ENCODE measurements at regions not wholly inside any gene's neighbourhood (a gene's known extent, or its start where the extent isn't known, plus 50 kb on each side); places are given as distances from the start of the nearest gene placed in this dataset.
"Not testable (repeated sequence)": the region's sequence is repeated elsewhere in the genome, so short reads cannot be mapped to it uniquely, and the experiment has no call there.

GRCh38 chr3:104257486-104257885 is 1109.2 kb upstream of the ALCAM start:
- H3K27me3 ChIP-seq (ENCODE audit: control insufficient read depth, extremely low read depth, insufficient read depth, low read length) = no peaks in the 10 kb centered on the region
- H2AFZ ChIP-seq (ENCODE audit: control insufficient read depth, low read length) = no peak overlapping the region
- TF ChIP-seq CTCF (optimal IDR thresholded peaks at IDR 0.05 in 1 of 3, IDR thresholded peaks at IDR 0.05 in 1 of 3, conservative IDR thresholded peaks at IDR 0.05 in 1 of 3; ENCODE audit: extremely low read depth in 1 of 3, insufficient read depth in 2 of 3, low read length in 3 of 3) (no peak), EZH2 (IDR thresholded peaks at IDR 0.05; ENCODE audit: low read length) (no peak)
- no peak for FAIRE-seq
- H3K79me2 ChIP-seq (ENCODE audit: control insufficient read depth, insufficient read depth, low read length) = no peaks in the 10 kb centered on the region
- no peaks in the 10 kb centered on the region for H4K20me1 ChIP-seq (ENCODE audit: control insufficient read depth, extremely low read depth, insufficient read depth, low read length)
- no peak overlapping the region for H3K4me3 ChIP-seq (ENCODE audit: control insufficient read depth in 2 of 3, extremely low read depth in 1 of 3, insufficient read depth in 2 of 3, low read depth in 1 of 3, low read length in 3 of 3)
- H3K36me3 ChIP-seq (ENCODE audit: control insufficient read depth in 2 of 2, extremely low read depth in 1 of 2, insufficient read depth in 2 of 2, low read length in 2 of 2) = no peaks in the 10 kb centered on the region
- dilution Hi-C loops (cut with MboI; ENCODE audit: extremely low pct_ligation_motif_present, low sequenced_read_pairs) = no loop called here
- no peaks in the 10 kb centered on the region for H3K9me1 ChIP-seq (ENCODE audit: control insufficient read depth, extremely low read depth, insufficient read depth, low read length)
- H3K4me1 ChIP-seq (ENCODE audit: control insufficient read depth, extremely low read depth, insufficient read depth, low read length) = no peaks in the 10 kb centered on the region
- no peak overlapping the region for H3K9ac ChIP-seq (ENCODE audit: control insufficient read depth, extremely low read depth, insufficient read depth, low read length)
- no peaks in the 10 kb centered on the region for H3K9me3 ChIP-seq (ENCODE audit: control insufficient read depth, low read depth, low read length)
- no peak overlapping the region for H3K27ac ChIP-seq (ENCODE audit: control insufficient read depth, insufficient read depth, low read length)
- no peak overlapping the region for H3K4me2 ChIP-seq (ENCODE audit: control insufficient read depth, extremely low read depth, insufficient read depth, low read depth, low read length)
- DNase-seq (ENCODE audit: low read depth, low spot score) = no peak

DNA sequence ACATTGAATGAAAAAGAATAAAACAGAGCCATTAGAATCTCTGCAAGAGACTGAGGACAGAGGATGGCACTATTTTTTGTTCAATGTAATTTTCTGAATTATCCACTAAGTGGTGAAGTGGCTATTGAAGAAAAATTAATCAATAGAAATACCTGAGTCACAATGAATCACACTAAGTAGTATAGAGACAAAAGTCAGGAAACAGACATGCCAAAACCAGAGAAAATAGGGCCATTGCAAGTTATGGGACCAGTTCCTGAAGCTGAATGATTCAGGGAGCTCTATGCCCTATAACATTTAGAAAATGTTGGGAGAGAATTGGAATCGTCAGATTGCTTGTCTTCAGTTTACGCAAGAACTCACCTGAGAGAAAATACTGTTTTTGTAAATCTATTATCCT is 1103.2 kb upstream of the ALCAM start:
- Histone ChIP-seq H3K4me1 (ENCODE audit: control insufficient read depth, extremely low read depth, insufficient read depth, low read length) (no peaks in the 10 kb centered on the region), H3K9ac (ENCODE audit: control insufficient read depth, extremely low read depth, insufficient read depth, low read length) (no peak overlapping the region), H3K36me3 (ENCODE audit: control insufficient read depth in 2 of 2, extremely low read depth in 1 of 2, insufficient read depth in 2 of 2, low read length in 2 of 2) (no peaks in the 10 kb centered on the region), H3K27ac (ENCODE audit: control insufficient read depth, insufficient read depth, low read length) (no peak overlapping the region), H2AFZ (ENCODE audit: control insufficient read depth, low read length) (no peak overlapping the region), H3K27me3 (ENCODE audit: control insufficient read depth, extremely low read depth, insufficient read depth, low read length) (no peaks in the 10 kb centered on the region), H3K9me3 (ENCODE audit: control insufficient read depth, low read depth, low read length) (no peaks in the 10 kb centered on the region), H3K9me1 (ENCODE audit: control insufficient read depth, extremely low read depth, insufficient read depth, low read length) (no peaks in the 10 kb centered on the region), H3K79me2 (ENCODE audit: control insufficient read depth, insufficient read depth, low read length) (no peaks in the 10 kb centered on the region), H3K4me2 (ENCODE audit: control insufficient read depth, extremely low read depth, insufficient read depth, low read depth, low read length) (no peak overlapping the region), H3K4me3 (ENCODE audit: control insufficient read depth in 2 of 3, extremely low read depth in 1 of 3, insufficient read depth in 2 of 3, low read depth in 1 of 3, low read length in 3 of 3) (no peak overlapping the region), H4K20me1 (ENCODE audit: control insufficient read depth, extremely low read depth, insufficient read depth, low read length) (no peaks in the 10 kb centered on the region)
- no peak for TF ChIP-seq CTCF (optimal IDR thresholded peaks at IDR 0.05 in 1 of 3, IDR thresholded peaks at IDR 0.05 in 1 of 3, conservative IDR thresholded peaks at IDR 0.05 in 1 of 3; ENCODE audit: extremely low read depth in 1 of 3, insufficient read depth in 2 of 3, low read length in 3 of 3)
- no peak for TF ChIP-seq EZH2 (IDR thresholded peaks at IDR 0.05; ENCODE audit: low read length)
- DNase-seq (ENCODE audit: low read depth, low spot score) = no peak
- no peak for FAIRE-seq
- dilution Hi-C loops (cut with MboI; ENCODE audit: extremely low pct_ligation_motif_present, low sequenced_read_pairs) = no loop called here

- H4K20me1 ChIP-seq (ENCODE audit: control insufficient read depth, extremely low read depth, insufficient read depth, low read length); H3K4me1 ChIP-seq (ENCODE audit: control insufficient read depth, extremely low read depth, insufficient read depth, low read length); H3K27ac ChIP-seq (ENCODE audit: control insufficient read depth, insufficient read depth, low read length); H3K9ac ChIP-seq (ENCODE audit: control insufficient read depth, extremely low read depth, insufficient read depth, low read length); H3K4me3 ChIP-seq (ENCODE audit: control insufficient read depth in 2 of 3, extremely low read depth in 1 of 3, insufficient read depth in 2 of 3, low read depth in 1 of 3, low read length in 3 of 3); DNase-seq (ENCODE audit: low read depth, low spot score); H3K79me2 ChIP-seq (ENCODE audit: control insufficient read depth, insufficient read depth, low read length); H3K36me3 ChIP-seq (ENCODE audit: control insufficient read depth in 2 of 2, extremely low read depth in 1 of 2, insufficient read depth in 2 of 2, low read length in 2 of 2); FAIRE-seq; H2AFZ ChIP-seq (ENCODE audit: control insufficient read depth, low read length); H3K9me1 ChIP-seq (ENCODE audit: control insufficient read depth, extremely low read depth, insufficient read depth, low read length); H3K9me3 ChIP-seq (ENCODE audit: control insufficient read depth, low read depth, low read length); dilution Hi-C loops (cut with MboI; ENCODE audit: extremely low pct_ligation_motif_present, low sequenced_read_pairs); H3K4me2 ChIP-seq (ENCODE audit: control insufficient read depth, extremely low read depth, insufficient read depth, low read depth, low read length); H3K27me3 ChIP-seq (ENCODE audit: control insufficient read depth, extremely low read depth, insufficient read depth, low read length): not testable (repeated sequence)
Observed at GRCh38 chr3:104266219-104266618, 1100.5 kb upstream of the ALCAM start.
